PC-9 (cell line): ENCODE measurements at regions not wholly inside any gene's neighbourhood (a gene's known extent, or its start where the extent isn't known, plus 50 kb on each side); places are given as distances from the start of the nearest gene placed in this dataset.
A peak's percentile ranks its signal among the peaks of the same experiment; 100 is the strongest.

Experiments
- EZH2 ChIP-seq: fragments of 200-600 bp; sonication (generic); IDR thresholded peaks from 2 replicates; pipeline ENCODE4 v1.8.0; 2017; ENCODE audit warnings: antibody characterized with exemption, low read depth
- TF ChIP-seq, protein P1 (sequence below): fragments of 200-600 bp; sonication (generic); conservative IDR thresholded peaks from 2 replicates; pipeline ENCODE4 v1.6.1; 2017; ENCODE audit warnings: mixed run types, antibody characterized with exemption, mild to moderate bottlenecking, moderate library complexity

DNA sequence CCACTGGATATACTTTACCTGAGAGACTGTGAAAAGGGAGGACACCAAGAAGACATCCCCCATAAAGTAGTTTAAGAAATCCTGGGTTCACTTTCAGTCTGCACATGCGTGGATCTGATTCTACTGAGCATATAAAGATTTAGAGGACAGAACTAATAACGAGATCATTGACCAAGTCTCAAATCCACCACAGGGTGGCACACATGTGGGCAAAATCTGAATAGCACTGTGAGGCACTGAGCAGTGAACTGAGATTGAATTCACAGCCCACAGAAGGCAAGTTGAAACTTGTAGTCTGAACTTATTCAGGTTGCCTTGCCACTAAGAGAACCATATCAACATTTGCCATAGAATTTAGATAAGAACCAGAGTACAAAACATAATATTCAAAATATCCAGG is 818.6 kb downstream of the GRID1 start:
- TF ChIP-seq, protein P1, sequence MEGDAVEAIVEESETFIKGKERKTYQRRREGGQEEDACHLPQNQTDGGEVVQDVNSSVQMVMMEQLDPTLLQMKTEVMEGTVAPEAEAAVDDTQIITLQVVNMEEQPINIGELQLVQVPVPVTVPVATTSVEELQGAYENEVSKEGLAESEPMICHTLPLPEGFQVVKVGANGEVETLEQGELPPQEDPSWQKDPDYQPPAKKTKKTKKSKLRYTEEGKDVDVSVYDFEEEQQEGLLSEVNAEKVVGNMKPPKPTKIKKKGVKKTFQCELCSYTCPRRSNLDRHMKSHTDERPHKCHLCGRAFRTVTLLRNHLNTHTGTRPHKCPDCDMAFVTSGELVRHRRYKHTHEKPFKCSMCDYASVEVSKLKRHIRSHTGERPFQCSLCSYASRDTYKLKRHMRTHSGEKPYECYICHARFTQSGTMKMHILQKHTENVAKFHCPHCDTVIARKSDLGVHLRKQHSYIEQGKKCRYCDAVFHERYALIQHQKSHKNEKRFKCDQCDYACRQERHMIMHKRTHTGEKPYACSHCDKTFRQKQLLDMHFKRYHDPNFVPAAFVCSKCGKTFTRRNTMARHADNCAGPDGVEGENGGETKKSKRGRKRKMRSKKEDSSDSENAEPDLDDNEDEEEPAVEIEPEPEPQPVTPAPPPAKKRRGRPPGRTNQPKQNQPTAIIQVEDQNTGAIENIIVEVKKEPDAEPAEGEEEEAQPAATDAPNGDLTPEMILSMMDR: peak; percentile 64
- no peak for TF ChIP-seq EZH2
